Thyroid gland (tissue), 4 donors: ENCODE measurements at regions not wholly inside any gene's neighbourhood (a gene's known extent, or its start where the extent isn't known, plus 50 kb on each side); places are given as distances from the start of the nearest gene placed in this dataset.

Experiments
- DNase-seq, 2 donors: peaks; one replicate each; pipeline ENCODE4 v3.0.0-alpha.2; 2019
- H3K27ac ChIP-seq, 3 donors: fragments of 200-600 bp; sonication (generic); 1 replicate in 2 of 3; 2 replicates in 1 of 3; pipeline ENCODE4 v1.5.1; 2016 to 2019; ENCODE audit warnings: mild to moderate bottlenecking in 1 of 3, moderate library complexity in 1 of 3
- H3K27me3 ChIP-seq: fragments of 200-600 bp; sonication (generic); one replicate; pipeline ENCODE4 v1.5.1; 2019
- H3K36me3 ChIP-seq, 2 donors: fragments of 200-600 bp; sonication (generic); one replicate each; pipeline ENCODE4 v1.5.1; 2016 to 2019
- H3K4me1 ChIP-seq, 2 donors: fragments of 200-600 bp; sonication (generic); one replicate each; pipeline ENCODE4 v1.5.1; 2017 to 2019
- H3K4me3 ChIP-seq, 3 donors: fragments of 200-600 bp; sonication (generic); replicated peaks in 1 of 3; 1 replicate in 2 of 3; 2 replicates in 1 of 3; pipeline ENCODE4 v1.5.1; 2016; ENCODE audit warnings: mild to moderate bottlenecking in 1 of 3
- H3K9me3 ChIP-seq: fragments of 200-600 bp; sonication (generic); one replicate; pipeline ENCODE4 v1.5.1; 2017
- POLR2A ChIP-seq, 2 donors: fragments of 450-650 bp; IDR thresholded peaks; one replicate each; pipeline ENCODE4 v1.6.1; 2017; ENCODE audit warnings: antibody characterized with exemption in 2 of 2, mild to moderate bottlenecking in 2 of 2, moderate library complexity in 1 of 2
- WGBS, 2 donors: methylation state at CpG; one replicate each; pipeline ENCODE4 v1.1.5; 2017; 5-methylcytosine and 5-hydroxymethylcytosine counted together
- intact Hi-C: fragments of 100-400 bp; cut with DNase I; formaldehyde crosslinking; loops from one replicate; pipeline ENCODE4 v1.15.1; 2023
- TF ChIP-seq, protein P1 (sequence below), 6 experiments: fragments of 200-600 bp in 3 of 6; fragments of 450-650 bp in 3 of 6; sonication (generic) in 3 of 6; IDR thresholded peaks; one replicate each; pipeline ENCODE4 v1.5.1; 2016 to 2019; ENCODE audit warnings: antibody characterized with exemption in 6 of 6, mild to moderate bottlenecking in 2 of 6, inconsistent platforms in 1 of 6, moderate library complexity in 1 of 6

DNA sequence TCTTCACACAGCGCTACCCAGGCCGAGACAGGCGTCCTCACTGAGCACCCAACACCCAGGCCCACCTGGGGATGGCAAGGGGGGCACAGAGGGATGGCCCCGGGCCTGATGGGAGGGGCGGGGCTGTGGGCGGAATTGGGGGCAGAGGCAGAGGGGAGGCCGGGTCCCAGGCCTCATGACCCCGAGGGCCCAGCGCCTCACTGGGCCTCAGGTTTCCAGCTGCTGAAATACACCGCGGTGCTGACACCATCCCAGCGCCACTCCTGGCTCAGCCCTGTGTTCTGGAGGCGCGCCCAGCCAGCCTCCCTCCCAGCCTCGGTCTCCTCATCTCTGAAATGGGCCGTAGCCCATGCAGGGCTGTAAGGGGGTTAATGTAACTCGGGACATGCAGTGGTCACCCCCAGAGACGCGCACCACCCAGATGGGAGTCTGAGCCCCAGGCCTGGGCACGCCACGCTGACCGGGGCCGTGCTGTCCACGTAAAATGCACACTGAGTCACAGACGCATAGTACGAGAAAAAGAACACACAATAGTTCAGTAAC, 82.3 kb downstream of the UNCX start:
- Histone ChIP-seq H3K9me3 (no peaks in the 10 kb centered on the region), H3K4me1 (no peaks in the 10 kb centered on the region), H3K27me3 (no peaks in the 10 kb centered on the region), H3K27ac (no peak overlapping the region), H3K36me3 (no peaks in the 10 kb centered on the region), H3K4me3 (no peak overlapping the region)
- 85 to 86% methylated on average over 20 to 26 of the region's 26 CpGs for WGBS, 2 donors
- TF ChIP-seq POLR2A (IDR thresholded peaks at IDR 0.05), result no peak
- TF ChIP-seq, protein P1, sequence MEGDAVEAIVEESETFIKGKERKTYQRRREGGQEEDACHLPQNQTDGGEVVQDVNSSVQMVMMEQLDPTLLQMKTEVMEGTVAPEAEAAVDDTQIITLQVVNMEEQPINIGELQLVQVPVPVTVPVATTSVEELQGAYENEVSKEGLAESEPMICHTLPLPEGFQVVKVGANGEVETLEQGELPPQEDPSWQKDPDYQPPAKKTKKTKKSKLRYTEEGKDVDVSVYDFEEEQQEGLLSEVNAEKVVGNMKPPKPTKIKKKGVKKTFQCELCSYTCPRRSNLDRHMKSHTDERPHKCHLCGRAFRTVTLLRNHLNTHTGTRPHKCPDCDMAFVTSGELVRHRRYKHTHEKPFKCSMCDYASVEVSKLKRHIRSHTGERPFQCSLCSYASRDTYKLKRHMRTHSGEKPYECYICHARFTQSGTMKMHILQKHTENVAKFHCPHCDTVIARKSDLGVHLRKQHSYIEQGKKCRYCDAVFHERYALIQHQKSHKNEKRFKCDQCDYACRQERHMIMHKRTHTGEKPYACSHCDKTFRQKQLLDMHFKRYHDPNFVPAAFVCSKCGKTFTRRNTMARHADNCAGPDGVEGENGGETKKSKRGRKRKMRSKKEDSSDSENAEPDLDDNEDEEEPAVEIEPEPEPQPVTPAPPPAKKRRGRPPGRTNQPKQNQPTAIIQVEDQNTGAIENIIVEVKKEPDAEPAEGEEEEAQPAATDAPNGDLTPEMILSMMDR (IDR thresholded peaks at IDR 0.05), result no peak
- intact Hi-C loops, result no loop called here
- no peak for DNase-seq

DNA sequence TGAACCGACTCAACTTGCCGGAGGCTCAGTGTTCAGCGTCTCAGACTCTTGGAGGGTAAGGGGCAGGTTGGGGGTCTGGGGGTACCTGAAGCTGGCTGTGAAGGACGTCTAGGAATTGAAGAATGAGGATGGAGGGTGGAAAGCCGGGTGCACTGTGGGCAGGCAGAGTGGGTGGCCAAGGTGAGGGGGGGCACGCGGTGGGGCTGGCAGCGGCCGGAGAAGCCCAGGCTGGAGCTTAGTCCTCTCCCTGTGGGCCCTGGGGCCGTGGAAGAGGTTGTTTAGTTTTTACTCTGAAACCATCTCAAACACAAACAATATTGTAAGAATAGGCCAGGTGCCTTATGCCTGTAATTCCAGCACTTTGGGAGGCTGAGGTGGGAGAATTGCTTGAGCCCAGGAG, 83.4 kb downstream of the UNCX start:
- no peak overlapping the region for H3K27ac ChIP-seq
- no peak for DNase-seq
- no peaks in the 10 kb centered on the region for H3K4me1 ChIP-seq
- no peak overlapping the region for H3K4me3 ChIP-seq
- TF ChIP-seq POLR2A (IDR thresholded peaks at IDR 0.05), result no peak
- TF ChIP-seq, protein P1 (IDR thresholded peaks at IDR 0.05), result no peak
- WGBS, 2 donors, result 64 to 68% methylated on average over 10 of the region's 10 CpGs
- no peaks in the 10 kb centered on the region for H3K9me3 ChIP-seq
- intact Hi-C loops, result no loop called here
- no peaks in the 10 kb centered on the region for H3K36me3 ChIP-seq
- H3K27me3 ChIP-seq, result no peaks in the 10 kb centered on the region

DNA sequence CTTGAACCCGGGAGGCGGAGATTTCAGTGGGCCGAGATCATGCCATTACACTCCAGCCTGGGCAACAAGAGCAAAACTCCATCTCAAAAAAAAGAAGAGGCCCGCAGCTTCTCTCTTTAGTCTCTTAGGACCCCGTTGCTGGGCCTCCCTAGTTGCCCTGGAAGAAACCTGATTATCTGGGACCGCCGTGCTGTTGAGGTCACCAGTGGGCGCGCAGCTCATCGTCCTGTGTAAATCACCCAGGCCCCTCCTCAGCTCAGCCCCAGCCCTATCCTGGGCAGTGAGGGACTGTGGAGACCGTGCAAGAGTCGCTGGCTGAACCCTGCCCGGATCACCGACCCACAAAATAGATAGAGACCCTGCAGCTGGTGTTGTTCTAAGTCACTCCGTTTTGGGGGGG, 85.0 kb downstream of the UNCX start:
- no peak for DNase-seq
- Histone ChIP-seq H3K27ac (no peak overlapping the region), H3K4me1 (no peaks in the 10 kb centered on the region), H3K9me3 (no peaks in the 10 kb centered on the region), H3K4me3 (no peak overlapping the region), H3K36me3 (no peaks in the 10 kb centered on the region), H3K27me3 (no peaks in the 10 kb centered on the region)
- WGBS, 2 donors, result 84 to 87% methylated on average over 11 to 15 of the region's 15 CpGs
- intact Hi-C loops, result no loop called here
- TF ChIP-seq POLR2A (IDR thresholded peaks at IDR 0.05), result no peak
- TF ChIP-seq, protein P1 (IDR thresholded peaks at IDR 0.05), result no peak

DNA sequence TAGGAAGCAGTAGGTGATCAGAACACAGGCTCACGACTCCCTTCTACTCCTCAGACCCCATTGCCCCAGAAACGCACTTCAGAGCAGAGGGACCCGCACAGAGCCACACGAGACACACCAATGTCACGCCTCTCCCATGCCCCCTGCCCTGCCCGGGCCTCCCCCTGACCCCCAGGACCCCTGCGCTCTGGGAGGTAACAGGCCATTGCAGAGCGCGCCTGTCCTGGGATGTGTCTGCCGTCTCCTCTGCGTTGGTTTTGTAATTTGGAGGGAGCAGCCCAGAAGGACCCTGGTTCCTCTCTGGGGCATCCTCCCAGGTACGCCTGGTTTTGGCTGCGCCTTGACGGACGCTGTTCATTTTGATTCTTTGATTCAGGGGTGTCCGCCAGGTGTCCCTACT, 85.4 kb downstream of the UNCX start:
- no peaks in the 10 kb centered on the region for H3K4me1 ChIP-seq
- TF ChIP-seq POLR2A (IDR thresholded peaks at IDR 0.05), result no peak
- TF ChIP-seq, protein P1 (IDR thresholded peaks at IDR 0.05), result no peak
- H3K4me3 ChIP-seq, result no peak overlapping the region
- 88 to 89% methylated on average over 10 to 14 of the region's 16 CpGs for WGBS, 2 donors
- no peaks in the 10 kb centered on the region for H3K9me3 ChIP-seq
- H3K27ac ChIP-seq, result no peak overlapping the region
- H3K27me3 ChIP-seq, result no peaks in the 10 kb centered on the region
- H3K36me3 ChIP-seq, result no peaks in the 10 kb centered on the region
- intact Hi-C loops, result no loop called here
- no peak for DNase-seq

DNA sequence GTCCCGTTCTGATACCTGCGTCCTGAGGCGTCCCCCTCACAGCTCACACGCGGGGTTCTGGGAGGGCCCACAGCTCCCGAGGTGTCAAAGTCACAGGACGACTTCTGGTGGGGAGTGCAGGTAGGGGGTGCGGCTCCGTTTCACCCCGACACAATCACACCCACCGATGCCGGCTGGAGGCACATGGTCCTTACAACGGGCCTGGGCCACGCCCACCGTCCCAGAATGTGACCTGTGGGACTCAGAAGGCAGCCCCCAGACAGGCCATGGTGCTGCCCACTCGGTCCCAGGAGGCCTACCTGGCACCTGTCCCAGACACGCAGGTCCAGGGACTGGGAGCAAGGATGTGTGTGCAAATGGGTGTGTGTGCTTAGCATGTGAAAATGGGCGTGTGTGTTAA, 86.0 kb downstream of the UNCX start:
- H3K27ac ChIP-seq, result no peak overlapping the region
- no peak for DNase-seq
- no peaks in the 10 kb centered on the region for H3K4me1 ChIP-seq
- no peaks in the 10 kb centered on the region for H3K36me3 ChIP-seq
- no peaks in the 10 kb centered on the region for H3K27me3 ChIP-seq
- no peak overlapping the region for H3K4me3 ChIP-seq
- intact Hi-C loops, result no loop called here
- no peak for TF ChIP-seq POLR2A (IDR thresholded peaks at IDR 0.05)
- TF ChIP-seq, protein P1 (IDR thresholded peaks at IDR 0.05), result no peak
- H3K9me3 ChIP-seq, result no peaks in the 10 kb centered on the region
- WGBS, 2 donors, result 80 to 82% methylated on average over 11 to 18 of the region's 18 CpGs
